HG02884 (cell line): ENCODE measurements at regions not wholly inside any gene's neighbourhood (a gene's known extent, or its start where the extent isn't known, plus 50 kb on each side); places are given as distances from the start of the nearest gene placed in this dataset.
"Not testable (repeated sequence)": the region's sequence is repeated elsewhere in the genome, so short reads cannot be mapped to it uniquely, and the experiment has no call there.

Source experiments
- ATAC-seq: cut with Tn5 transposase; IDR thresholded peaks from one replicate; pipeline ENCODE4 v1.9.1; 2021; ENCODE audit warnings: mild to moderate bottlenecking, moderate library complexity; ENCODE audit not compliant: unreplicated experiment

GRCh38 chr21:31609081-31609480, 50.4 kb upstream of the SOD1 start:
- ATAC-seq: no peak

- ATAC-seq: no peak
These were observed 51.7 kb upstream of the SOD1 start for GRCh38 chr21:31607791-31608190.

- ATAC-seq: no peak
These were observed 53.2 kb upstream of the SOD1 start for GRCh38 chr21:31606081-31606874.

- ATAC-seq: peak; percentile 69
These were observed 54.8 kb upstream of the SOD1 start for GRCh38 chr21:31604591-31605190.

- ATAC-seq: no peak
These were observed 59.9 kb upstream of the SOD1 start for GRCh38 chr21:31599563-31599962.

- ATAC-seq: no peak
These were observed 60.5 kb upstream of the SOD1 start for GRCh38 chr21:31599013-31599412.

- no peak for ATAC-seq
These were observed 61.8 kb upstream of the SOD1 start for GRCh38 chr21:31597683-31598082.

GRCh38 chr21:31596055-31596454, 63.4 kb upstream of the SOD1 start:
- no peak for ATAC-seq

GRCh38 chr21:31594726-31595125, 64.8 kb upstream of the SOD1 start:
- no peak for ATAC-seq

GRCh38 chr21:31594279-31594678, 65.2 kb upstream of the SOD1 start:
- no peak for ATAC-seq

GRCh38 chr21:31592963-31593560, 66.4 kb upstream of the SOD1 start:
- no peak for ATAC-seq

- ATAC-seq: no peak
These were observed 67.0 kb upstream of the SOD1 start for GRCh38 chr21:31592516-31592915.

- no peak for ATAC-seq
These were observed 69.7 kb upstream of the SOD1 start for GRCh38 chr21:31589820-31590219.

- ATAC-seq: no peak
These were observed 73.4 kb upstream of the SOD1 start for GRCh38 chr21:31586118-31586517.

- not testable (repeated sequence) for ATAC-seq
These were observed 75.6 kb upstream of the SOD1 start for GRCh38 chr21:31583937-31584336.

- ATAC-seq: no peak
These were observed 76.0 kb upstream of the SOD1 start for GRCh38 chr21:31583498-31583897.

GRCh38 chr21:31580866-31581276, 78.6 kb upstream of the SOD1 start:
- peak; percentile 76 for ATAC-seq

GRCh38 chr21:31577271-31577670, 82.2 kb upstream of the SOD1 start:
- no peak for ATAC-seq

- no peak for ATAC-seq
These were observed 83.1 kb upstream of the SOD1 start for GRCh38 chr21:31576428-31576827.

GRCh38 chr21:31573217-31573616, 86.3 kb upstream of the SOD1 start:
- ATAC-seq: no peak

GRCh38 chr21:31571879-31572278, 87.6 kb upstream of the SOD1 start:
- no peak for ATAC-seq
